Activated T-cell treated with anti-CD3 and anti-CD28 coated beads, Interleukin-2, amount 50 U/mL, for 24 hours (primary cell): ENCODE measurements at regions not wholly inside any gene's neighbourhood (a gene's known extent, or its start where the extent isn't known, plus 50 kb on each side); places are given as distances from the start of the nearest gene placed in this dataset.

Experiments used
- DNase-seq: peaks from one replicate; pipeline ENCODE4 v3.0.0-alpha.2; 2020
- H3K27ac Mint-ChIP-seq: 2 replicates; pipeline ENCODE4 v1.8.0; 2020; ENCODE audit warnings: mild to moderate bottlenecking, mixed read lengths
- H3K27me3 Mint-ChIP-seq: 2 replicates; pipeline ENCODE4 v1.8.0; 2020; ENCODE audit warnings: mixed read lengths
- H3K36me3 Mint-ChIP-seq: 2 replicates; pipeline ENCODE4 v1.8.0; 2020; ENCODE audit warnings: low read depth, mixed read lengths
- H3K4me1 Mint-ChIP-seq: 2 replicates; pipeline ENCODE4 v1.8.0; 2020; ENCODE audit warnings: low read depth, mixed read lengths
- H3K4me3 Mint-ChIP-seq: 2 replicates; pipeline ENCODE4 v1.8.0; 2020; ENCODE audit warnings: mild to moderate bottlenecking, moderate library complexity, mixed read lengths
- H3K9me3 Mint-ChIP-seq: 2 replicates; pipeline ENCODE4 v1.8.0; 2020; ENCODE audit warnings: mixed read lengths

DNA sequence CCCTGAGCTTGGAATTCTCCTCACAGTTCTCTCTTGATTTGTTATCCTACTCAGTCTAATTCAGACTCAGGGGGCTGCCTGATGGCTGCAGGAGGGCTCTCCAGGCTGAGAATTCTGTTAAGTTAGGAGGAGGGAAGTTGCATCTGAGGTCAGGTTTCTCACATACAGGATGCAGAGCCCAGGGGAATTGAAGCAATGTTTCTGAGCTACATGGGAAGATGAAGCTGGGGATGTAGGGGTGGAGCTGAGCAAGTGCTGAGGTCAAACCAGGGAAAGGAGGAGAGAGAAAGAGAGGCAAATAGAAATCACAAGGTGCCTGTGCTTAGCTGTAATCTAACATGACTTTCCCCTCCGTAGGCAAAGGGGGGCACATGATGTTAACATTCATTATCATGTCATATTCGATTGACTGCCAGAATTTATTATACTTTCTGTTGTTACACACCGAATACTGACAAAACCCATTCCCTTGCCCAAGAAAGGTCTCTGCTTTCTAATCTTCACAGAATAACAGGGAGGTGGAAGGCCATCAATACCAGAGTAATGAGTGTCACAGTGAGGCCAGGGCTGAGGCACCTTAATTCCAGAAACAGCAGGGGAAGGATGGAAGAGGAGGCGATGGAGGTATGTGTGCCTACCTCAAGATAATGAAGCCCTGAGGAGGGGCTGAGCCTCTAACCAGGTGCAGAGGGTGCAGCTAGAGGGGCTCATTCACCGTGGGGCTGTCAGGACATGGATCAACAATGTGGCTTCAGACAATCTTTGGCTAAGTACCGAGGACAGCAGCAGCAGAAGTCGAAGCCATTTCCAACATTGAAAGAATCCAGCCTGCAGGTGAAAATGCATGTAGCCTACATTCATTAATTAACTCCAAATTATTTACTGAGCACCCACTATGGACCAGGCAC is 205.4 kb upstream of the SNX19 start:
- Mint-ChIP-seq H3K4me3 (no peak overlapping the region), H3K27me3 (no peaks in the 10 kb centered on the region), H3K27ac (no peak overlapping the region), H3K9me3 (peaks cover 7% of the 10 kb centered on the region), H3K36me3 (no peaks in the 10 kb centered on the region), H3K4me1 (no peaks in the 10 kb centered on the region)
- no peak for DNase-seq

DNA sequence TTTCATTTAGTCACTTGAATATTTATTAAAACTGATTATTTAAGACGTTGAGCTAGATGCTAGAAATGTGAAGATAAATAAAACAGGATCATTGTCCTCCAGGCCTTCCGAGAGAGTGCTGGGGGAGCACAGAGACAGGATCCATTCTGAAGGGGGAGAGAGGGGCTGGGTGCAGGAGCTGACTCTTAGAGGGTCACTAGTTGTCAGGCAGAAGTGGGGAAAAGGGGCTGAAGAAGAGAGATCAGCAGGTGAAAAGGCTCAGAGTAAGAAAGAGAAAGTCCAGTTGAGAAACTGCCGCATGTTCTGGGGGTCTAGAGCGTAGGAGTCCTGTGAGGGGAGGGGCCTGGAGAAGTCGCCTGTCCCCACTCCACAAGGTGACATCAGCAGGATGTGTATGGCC is 206.2 kb upstream of the SNX19 start:
- Mint-ChIP-seq H3K9me3 (peaks cover 13% of the 10 kb centered on the region), H3K27me3 (no peaks in the 10 kb centered on the region), H3K4me1 (no peaks in the 10 kb centered on the region), H3K4me3 (no peak overlapping the region), H3K27ac (no peak overlapping the region), H3K36me3 (no peaks in the 10 kb centered on the region)
- DNase-seq: no peak

DNA sequence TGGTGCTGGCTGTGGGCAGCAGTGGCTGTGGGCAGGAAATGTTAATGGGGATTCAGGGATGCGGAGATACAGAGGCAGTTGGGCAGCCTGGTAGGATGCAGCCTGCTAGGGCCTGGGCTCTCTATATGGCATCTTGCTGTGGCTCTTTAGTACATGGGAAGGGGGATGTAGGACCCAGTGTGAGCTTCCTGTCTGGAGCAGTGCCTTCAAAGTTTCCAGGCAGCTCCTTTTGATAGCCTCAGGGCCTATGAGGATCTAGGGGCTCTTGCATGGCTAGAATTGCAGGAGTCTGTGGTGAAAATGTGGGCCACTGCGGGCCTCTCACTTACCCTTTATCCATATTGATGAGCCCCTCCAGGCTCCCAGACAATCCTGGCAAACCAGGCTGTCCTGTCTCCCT is 213.2 kb upstream of the SNX19 start:
- H3K4me3 Mint-ChIP-seq: no peak overlapping the region
- H3K27ac Mint-ChIP-seq: no peak overlapping the region
- no peaks in the 10 kb centered on the region for H3K27me3 Mint-ChIP-seq
- H3K4me1 Mint-ChIP-seq: no peaks in the 10 kb centered on the region
- peaks cover 13% of the 10 kb centered on the region for H3K9me3 Mint-ChIP-seq
- no peaks in the 10 kb centered on the region for H3K36me3 Mint-ChIP-seq
- no peak for DNase-seq

DNA sequence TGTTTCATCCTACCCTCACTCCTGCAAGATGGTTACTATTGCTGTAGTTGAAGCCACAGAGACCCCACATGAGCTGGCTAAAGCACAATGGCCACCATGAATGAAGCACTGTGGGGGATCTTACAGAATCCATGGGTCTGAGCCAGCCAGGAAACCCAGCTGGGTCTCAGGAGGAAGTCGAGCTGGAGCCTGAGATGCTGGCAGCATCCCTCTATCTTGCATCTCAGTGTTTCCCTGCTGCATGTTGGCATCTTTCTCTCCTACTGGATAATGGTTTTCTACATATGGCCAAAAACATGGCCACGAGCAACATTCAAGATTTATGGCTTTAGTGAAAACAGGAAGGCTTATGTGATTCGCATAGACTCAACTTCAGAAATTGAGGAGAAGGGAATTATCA is 219.3 kb upstream of the SNX19 start:
- Mint-ChIP-seq H3K4me1 (no peaks in the 10 kb centered on the region), H3K27me3 (peaks cover 3% of the 10 kb centered on the region), H3K27ac (no peak overlapping the region), H3K9me3 (no peaks in the 10 kb centered on the region), H3K4me3 (no peak overlapping the region), H3K36me3 (no peaks in the 10 kb centered on the region)
- no peak for DNase-seq

DNA sequence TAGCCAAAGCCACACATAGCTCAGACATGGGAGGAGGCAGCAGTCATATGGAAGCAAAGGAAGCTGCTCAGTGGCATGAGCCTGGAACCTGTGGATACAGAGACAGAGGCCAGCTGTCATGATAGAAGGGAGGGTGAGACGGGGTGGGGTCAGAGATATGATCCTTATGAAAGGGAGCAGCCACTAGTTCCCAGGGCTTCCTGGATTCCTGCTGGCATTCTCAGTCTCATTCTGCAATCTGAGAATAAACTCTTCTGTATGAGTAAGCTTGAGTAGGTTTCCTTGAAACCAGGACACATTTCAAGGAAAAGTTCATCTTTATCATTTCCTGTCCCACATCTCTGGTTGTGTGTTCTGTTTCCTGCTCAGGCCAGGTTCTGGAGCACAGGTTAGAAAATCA is 220.2 kb upstream of the SNX19 start:
- no peak overlapping the region for H3K27ac Mint-ChIP-seq
- peaks cover 3% of the 10 kb centered on the region for H3K27me3 Mint-ChIP-seq
- H3K9me3 Mint-ChIP-seq: no peaks in the 10 kb centered on the region
- H3K4me1 Mint-ChIP-seq: no peaks in the 10 kb centered on the region
- no peak overlapping the region for H3K4me3 Mint-ChIP-seq
- DNase-seq: no peak
- H3K36me3 Mint-ChIP-seq: no peaks in the 10 kb centered on the region

DNA sequence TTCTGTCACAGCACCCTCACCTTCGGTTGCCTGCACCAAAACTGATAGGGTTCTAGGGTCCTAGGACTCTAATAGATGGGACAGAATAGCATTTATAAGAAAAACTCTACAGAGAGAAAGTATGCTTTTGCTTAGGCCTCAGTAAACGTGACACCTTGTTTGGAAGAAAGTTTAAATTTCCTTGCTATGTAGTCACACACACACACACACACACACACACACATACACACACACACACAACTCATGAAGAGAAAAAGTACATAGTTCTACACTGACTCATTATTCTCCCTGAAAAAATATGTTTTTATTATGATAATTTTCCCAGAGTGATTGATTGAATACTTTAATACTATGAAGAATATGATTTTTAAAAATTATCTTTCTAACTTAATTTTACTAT is 220.8 kb upstream of the SNX19 start:
- no peak for DNase-seq
- Mint-ChIP-seq H3K36me3 (no peaks in the 10 kb centered on the region), H3K9me3 (no peaks in the 10 kb centered on the region), H3K27ac (no peak overlapping the region), H3K27me3 (peaks cover 3% of the 10 kb centered on the region), H3K4me3 (no peak overlapping the region), H3K4me1 (no peaks in the 10 kb centered on the region)

DNA sequence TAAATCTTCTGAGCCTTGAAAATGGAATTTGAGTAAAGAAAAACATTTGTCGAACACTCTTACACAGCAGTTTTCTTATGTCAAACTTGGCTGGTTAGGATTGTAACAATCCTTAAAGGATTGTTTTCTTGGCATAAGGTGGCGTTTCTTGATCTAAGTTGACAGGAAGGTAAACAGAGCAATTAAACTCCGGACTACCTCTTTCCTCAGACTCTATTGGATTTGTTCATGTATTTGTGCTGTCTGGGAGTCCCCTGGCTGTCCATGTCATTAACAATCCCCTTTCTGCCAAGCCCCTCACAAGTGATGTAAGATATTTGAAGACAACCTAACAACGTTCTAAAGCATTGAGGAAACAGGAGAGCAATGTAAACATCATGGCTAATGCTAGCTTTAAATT is 222.5 kb upstream of the SNX19 start:
- H3K36me3 Mint-ChIP-seq: no peaks in the 10 kb centered on the region
- H3K9me3 Mint-ChIP-seq: no peaks in the 10 kb centered on the region
- H3K4me1 Mint-ChIP-seq: no peaks in the 10 kb centered on the region
- H3K27me3 Mint-ChIP-seq: peaks cover 3% of the 10 kb centered on the region
- no peak overlapping the region for H3K27ac Mint-ChIP-seq
- no peak for DNase-seq
- H3K4me3 Mint-ChIP-seq: no peak overlapping the region

DNA sequence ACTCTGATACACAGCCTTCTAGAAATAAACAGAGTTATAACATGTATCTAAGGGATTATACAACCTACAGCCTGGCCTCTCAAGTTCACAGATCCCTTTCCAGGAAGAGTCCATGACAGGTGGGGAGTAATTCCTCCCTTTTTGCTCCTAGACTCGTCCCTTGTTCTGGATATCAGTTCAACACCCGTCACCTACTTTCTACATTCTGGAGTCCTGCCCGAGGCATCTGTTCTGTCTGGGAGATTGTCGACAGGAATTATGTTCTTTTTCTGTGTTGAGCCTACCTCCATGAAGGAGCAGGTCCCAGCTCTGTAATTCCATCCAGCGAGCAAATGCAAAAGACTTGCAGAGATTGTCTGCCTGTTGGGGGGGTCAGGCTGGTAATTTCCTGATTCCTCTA is 224.6 kb upstream of the NTM start:
- no peak overlapping the region for H3K27ac Mint-ChIP-seq
- no peaks in the 10 kb centered on the region for H3K27me3 Mint-ChIP-seq

DNA sequence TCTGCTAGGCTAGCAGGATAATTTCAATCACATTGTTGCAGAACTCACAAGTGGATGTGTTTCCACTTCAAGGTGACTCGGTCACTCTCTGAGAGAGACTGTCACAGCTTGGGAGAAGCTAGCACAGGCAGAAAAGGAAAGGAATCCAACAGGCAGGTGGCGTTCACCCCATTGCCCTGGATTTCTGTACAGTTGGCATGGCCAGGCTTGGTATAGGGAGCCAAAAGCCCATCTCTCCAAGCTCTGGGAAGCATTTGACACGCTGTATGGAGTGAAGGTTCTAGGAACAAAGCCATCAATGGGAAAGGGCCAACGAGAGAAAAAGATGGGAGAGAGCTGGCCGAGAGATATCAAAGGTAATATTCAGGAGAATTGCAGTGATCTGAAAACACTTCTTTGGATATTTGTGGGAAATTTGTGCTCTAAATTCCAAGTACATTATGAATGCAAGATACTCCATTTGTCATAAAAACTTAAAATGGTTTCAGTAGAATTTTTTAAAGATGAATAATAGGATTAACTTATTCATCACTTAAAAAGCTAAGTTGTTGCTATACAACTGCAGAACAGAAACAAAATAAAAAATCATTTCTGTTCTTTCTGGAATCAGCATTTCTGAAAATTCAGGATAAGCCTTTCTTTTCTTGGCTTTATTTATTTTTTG is 223.5 kb upstream of the NTM start:
- no peaks in the 10 kb centered on the region for H3K36me3 Mint-ChIP-seq
- no peaks in the 10 kb centered on the region for H3K4me1 Mint-ChIP-seq
- DNase-seq: no peak
- no peaks in the 10 kb centered on the region for H3K27me3 Mint-ChIP-seq
- peaks cover 3% of the 10 kb centered on the region for H3K9me3 Mint-ChIP-seq
- H3K27ac Mint-ChIP-seq: no peak overlapping the region
- no peak overlapping the region for H3K4me3 Mint-ChIP-seq

More for the DNA sequence above, 224.6 kb upstream of the NTM start:
- Mint-ChIP-seq H3K36me3 (no peaks in the 10 kb centered on the region), H3K4me3 (no peak overlapping the region), H3K4me1 (no peaks in the 10 kb centered on the region), H3K9me3 (peaks cover 3% of the 10 kb centered on the region)
- no peak for DNase-seq

DNA sequence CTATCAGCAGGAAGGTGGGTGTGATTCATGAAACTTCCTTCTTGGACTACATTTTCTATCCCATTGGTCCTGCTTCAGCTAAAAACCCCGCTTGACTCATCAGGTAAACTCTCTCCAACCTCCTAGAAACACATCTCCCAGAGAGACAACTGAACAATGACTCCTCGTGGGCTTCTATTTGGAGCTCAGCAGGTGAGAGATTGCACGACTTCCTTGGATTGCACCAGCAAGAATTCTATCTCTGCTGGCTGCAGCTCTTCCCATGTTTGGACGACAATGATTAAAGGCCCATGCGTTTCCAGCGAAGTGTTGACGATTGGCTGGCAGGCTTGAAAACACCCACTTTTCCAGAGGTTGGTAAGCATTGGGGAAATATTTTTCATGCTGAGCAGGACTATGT is 216.1 kb upstream of the NTM start:
- Mint-ChIP-seq H3K36me3 (no peaks in the 10 kb centered on the region), H3K4me1 (no peaks in the 10 kb centered on the region), H3K27ac (no peak overlapping the region), H3K27me3 (no peaks in the 10 kb centered on the region), H3K9me3 (no peaks in the 10 kb centered on the region), H3K4me3 (no peak overlapping the region)
- no peak for DNase-seq

DNA sequence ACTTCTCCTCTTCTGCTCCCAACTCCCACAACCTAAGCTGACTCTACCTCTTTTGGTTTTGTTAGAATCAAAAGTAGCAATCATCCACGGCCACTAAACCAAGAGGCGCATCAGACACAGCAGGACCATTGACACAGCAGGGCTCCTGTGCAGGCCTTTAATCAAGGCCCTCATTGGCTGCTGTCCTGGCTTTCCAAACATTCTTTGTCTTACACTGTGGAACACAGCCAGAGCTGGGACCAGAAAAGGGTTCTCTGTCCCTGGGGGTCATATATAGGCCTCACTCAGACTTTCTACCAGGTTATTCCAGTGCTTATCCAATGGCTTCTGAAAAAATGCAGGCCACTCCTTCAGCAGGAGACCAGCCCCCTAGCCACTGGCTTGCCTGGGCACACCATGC is 212.7 kb upstream of the NTM start:
- Mint-ChIP-seq H3K9me3 (no peaks in the 10 kb centered on the region), H3K27ac (no peak overlapping the region), H3K27me3 (no peaks in the 10 kb centered on the region), H3K4me3 (no peak overlapping the region), H3K36me3 (no peaks in the 10 kb centered on the region), H3K4me1 (no peaks in the 10 kb centered on the region)
- no peak for DNase-seq

DNA sequence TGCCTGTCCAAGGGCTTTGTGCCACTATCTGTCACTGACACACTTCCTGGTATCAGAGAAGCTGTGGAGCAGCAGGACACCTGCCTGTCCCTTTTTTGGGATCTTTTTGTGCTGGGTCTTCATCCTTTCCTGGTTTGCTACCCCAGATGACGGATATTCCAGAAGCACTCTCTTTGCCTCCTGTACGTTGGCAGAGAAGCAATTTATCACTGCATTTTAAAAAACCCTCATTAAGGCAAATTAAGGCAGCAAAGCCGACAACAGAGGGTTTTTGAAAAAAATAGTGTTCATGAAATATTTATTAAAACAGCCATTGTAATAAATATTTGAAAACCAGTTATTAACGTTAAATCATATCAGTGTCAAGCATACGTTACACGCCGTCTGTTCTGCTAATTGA is 209.6 kb upstream of the NTM start:
- H3K4me3 Mint-ChIP-seq: no peak overlapping the region
- DNase-seq: no peak
- no peak overlapping the region for H3K27ac Mint-ChIP-seq
- no peaks in the 10 kb centered on the region for H3K36me3 Mint-ChIP-seq
- H3K4me1 Mint-ChIP-seq: no peaks in the 10 kb centered on the region
- H3K9me3 Mint-ChIP-seq: no peaks in the 10 kb centered on the region
- H3K27me3 Mint-ChIP-seq: no peaks in the 10 kb centered on the region

DNA sequence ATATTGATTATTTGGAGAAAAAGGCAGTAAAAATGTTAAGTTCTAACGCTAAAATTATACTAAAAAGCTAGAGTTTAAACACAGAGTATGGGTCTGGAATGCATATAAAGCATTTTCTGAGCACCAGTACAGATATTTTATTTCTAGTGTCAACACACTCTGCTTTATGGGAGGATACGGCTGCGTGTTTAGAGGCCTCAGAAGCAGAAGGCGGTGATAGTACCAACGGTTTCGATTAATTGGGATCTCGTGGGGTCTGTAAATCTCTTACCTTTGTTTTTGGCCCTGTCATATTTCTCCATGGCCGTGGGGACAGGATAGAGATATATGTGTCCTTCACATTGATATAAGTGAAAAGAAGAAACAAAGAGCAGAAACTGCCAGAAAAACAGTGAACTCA is 206.8 kb upstream of the NTM start:
- H3K4me1 Mint-ChIP-seq: no peaks in the 10 kb centered on the region
- H3K36me3 Mint-ChIP-seq: no peaks in the 10 kb centered on the region
- no peaks in the 10 kb centered on the region for H3K27me3 Mint-ChIP-seq
- no peak overlapping the region for H3K4me3 Mint-ChIP-seq
- DNase-seq: no peak
- no peak overlapping the region for H3K27ac Mint-ChIP-seq
- H3K9me3 Mint-ChIP-seq: no peaks in the 10 kb centered on the region

DNA sequence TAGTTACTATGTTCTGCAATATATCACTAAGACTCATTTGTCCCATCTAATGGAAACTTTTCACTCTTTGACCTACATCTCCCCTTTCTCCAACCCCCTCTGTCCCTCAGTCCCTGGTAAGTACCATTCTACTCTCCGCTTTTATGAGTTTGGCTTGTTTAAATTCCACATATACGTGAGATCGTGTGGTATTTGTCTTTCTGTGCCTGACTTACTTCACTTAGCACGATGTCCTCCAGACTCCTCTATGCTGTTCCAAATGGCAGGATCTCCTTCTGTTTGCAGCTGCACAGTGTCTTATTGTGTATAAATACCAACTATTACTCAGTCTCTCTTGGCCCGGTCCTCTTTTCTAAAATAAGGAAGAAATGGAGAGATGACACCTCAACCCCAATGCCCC is 205.4 kb upstream of the NTM start:
- Mint-ChIP-seq H3K36me3 (no peaks in the 10 kb centered on the region), H3K27ac (no peak overlapping the region), H3K9me3 (no peaks in the 10 kb centered on the region), H3K4me3 (no peak overlapping the region), H3K27me3 (no peaks in the 10 kb centered on the region), H3K4me1 (no peaks in the 10 kb centered on the region)
- DNase-seq: no peak

DNA sequence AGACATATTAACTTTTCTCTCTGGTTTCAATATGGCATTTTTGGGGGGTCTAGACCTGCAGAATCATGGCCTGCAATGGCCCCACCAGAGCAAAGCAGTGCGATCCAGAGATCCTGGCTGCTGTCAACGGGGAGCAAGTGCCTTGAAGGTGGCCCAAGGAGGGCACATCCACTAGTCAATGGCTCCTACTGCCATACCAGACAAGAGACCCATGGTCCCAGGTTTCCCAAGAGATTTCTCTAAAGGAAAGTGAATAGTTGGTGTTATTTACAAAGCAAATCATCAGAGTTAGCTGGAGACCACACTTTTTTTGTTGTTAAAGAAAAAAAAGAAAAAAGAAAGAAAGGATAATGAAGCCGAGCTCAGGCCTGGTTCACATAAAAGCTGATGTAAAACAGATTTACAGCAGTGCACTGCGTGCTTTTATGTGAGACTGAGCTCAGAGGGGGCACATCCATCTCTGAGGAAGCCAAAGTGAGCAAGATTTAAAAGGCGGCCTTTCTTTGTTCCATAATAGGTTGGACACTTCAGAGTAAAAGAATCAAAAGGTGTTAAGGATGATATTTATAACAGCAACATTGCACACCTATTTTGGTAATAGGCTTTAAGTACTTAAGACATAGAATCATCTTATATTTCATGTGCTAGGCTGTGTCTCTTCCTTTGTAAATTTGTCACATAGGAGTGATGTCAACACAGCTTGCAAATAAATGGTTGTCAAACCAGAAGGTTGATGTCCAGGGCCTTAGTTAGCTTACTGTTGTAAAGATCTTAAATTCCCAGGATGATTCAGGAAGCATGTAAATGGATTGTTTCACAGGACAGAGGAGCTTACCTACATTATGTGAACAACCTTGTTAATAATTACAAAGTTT is 201.3 kb upstream of the NTM start:
- Mint-ChIP-seq H3K4me1 (no peaks in the 10 kb centered on the region), H3K27me3 (no peaks in the 10 kb centered on the region), H3K36me3 (no peaks in the 10 kb centered on the region), H3K27ac (no peak overlapping the region), H3K9me3 (no peaks in the 10 kb centered on the region), H3K4me3 (no peak overlapping the region)
- no peak for DNase-seq
